HG03064 (cell line): ENCODE measurements at regions not wholly inside any gene's neighbourhood (a gene's known extent, or its start where the extent isn't known, plus 50 kb on each side); places are given as distances from the start of the nearest gene placed in this dataset.

ENCODE experiments used
- ATAC-seq: cut with Tn5 transposase; IDR thresholded peaks from one replicate; pipeline ENCODE4 v1.9.1; 2021; ENCODE audit warnings: low read depth; ENCODE audit not compliant: unreplicated experiment

GRCh38 chr18:72104851-72105250 lies 439.3 kb downstream of the CBLN2 start:
- no peak for ATAC-seq

DNA sequence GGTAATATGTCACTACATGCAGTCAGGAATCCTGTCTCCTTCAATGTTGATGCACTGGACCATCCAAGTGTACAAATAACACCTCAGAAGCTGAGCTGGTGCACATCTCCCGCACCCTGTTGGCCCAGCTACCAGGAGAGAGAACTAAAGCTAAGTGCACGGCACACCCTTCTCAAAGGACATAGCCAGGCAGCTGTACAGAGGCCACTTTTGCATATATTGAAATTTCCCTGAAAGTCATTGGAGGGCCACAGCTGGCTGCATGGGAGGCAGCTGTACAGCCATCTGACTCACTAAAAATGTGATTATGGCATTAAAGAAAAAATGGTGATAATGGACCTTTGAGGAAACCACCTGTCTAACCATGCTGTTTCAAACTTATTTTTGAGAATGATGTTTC lies 441.7 kb downstream of the CBLN2 start:
- ATAC-seq, result no peak

DNA sequence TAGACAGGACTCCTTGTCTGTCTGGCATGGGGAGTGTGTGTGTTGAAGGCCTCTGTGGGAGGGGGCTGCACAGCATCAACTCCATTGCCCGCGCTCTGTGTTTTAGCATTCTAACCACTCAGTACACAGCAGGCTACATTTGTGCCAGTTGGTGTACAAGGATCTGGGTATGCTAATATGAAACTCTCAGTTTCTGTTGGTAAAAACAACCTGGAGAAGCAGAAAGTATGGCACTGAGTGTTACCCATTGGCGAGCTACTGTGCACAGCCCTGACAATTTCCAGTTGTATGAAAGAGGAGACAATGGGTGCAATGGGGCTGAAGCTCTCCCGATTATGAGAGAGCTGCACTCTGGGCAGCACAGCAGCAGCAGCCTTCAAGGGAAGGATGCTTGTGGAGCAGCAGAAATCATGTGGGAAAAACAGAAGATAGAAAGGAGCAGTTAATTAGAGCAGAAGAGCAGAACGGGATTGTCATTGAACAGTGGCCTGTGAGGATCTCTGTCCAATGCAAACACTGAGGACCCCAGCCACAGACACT lies 443.6 kb downstream of the CBLN2 start:
- no peak for ATAC-seq

- no peak for ATAC-seq
These were observed 452.8 kb downstream of the CBLN2 start for GRCh38 chr18:72091369-72091768.

DNA sequence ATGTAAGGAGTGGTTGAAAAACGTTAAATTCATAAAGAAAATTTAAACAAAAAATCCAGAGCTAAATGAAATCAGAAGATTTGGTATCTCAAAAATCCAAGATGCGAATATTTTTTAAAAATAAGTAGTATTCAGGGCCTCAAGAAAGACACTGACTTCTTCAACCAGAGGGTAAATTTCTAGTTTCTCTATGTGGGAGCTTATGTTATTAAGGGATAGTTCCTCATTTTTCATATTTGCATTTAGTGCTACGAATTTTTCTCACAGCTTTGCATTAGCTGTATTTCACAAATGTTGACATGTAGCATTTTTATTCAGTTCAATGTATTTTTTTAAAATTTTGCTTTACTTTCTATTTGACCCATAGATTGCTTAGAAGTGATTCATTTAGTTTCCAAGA lies 454.7 kb downstream of the CBLN2 start:
- ATAC-seq, result no peak

DNA sequence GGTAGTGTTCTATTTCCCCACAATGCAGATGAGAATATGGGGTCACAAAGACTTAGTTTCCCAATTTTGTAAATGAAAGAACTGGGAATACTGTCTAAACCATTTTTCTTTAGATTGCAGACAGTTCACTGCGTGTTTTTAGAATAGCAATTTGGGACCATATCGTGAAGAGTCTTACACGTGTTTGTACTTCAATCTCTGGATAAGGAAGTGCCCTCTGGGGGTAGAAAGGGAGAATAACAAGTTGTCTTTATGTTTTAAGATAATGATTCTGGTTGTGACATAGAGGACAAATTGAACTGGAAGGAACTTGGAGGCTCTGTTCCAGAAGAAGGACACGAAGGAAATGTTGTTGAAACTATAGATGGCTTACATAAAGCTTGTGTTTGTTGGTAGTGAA lies 457.7 kb downstream of the CBLN2 start:
- no peak for ATAC-seq

GRCh38 chr18:72075040-72075439 lies 469.1 kb downstream of the CBLN2 start:
- no peak for ATAC-seq

DNA sequence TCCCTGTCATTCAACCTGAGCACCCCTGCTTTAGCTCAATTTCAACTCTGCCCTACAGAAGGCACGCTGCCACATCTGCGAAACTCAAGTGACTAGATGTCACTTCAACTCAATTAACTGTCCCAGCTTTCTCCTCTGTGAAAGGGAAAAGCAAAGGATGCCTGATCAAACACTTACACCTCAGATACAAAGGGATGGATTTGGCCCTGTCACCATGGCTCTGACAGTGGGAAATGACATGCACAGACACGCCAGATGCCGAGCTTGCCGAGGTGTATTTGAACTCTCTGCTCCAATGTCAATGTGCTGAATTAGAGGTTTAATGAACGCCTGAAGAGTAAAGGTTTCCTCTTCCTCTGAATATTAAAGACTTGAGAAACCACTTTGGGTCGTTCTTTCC lies 481.1 kb downstream of the CBLN2 start:
- no peak for ATAC-seq

DNA sequence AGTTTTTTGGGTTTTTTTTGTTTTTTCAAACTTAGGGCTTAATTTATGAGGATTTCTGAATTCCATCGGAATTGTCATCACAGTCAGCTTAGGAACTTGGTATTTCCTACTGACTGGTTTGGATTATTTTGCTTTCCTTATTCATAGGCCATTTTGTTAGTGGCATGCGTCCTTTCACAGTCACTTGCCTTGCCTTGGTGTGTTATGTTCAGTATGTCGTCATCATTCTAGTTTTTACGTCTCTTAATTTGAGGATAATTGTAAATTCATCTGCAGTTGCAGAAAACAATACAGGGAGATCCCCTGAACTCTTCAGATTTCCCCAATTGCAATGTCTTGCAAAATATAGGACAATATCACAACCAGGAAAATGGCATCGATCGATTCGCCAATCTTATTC lies 485.3 kb downstream of the CBLN2 start:
- ATAC-seq, result no peak

DNA sequence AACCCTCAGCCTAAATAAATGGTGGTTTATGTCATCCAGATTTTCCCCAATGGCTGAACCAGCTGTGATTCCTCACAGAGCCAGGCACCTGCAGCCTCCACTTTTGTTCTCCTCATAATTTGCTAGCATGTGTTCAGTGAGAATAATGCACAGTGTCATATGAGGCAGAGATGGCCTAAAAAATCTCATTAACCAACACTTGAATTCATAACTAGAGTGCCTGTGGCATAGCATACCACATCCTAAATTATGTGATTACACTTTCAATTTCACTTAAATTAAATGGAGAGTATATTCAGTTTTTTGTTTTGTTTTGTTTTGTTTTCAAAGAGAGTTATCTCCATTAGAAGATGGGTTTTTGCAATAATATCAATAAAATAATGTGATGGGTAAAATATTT lies 488.0 kb downstream of the CBLN2 start:
- no peak for ATAC-seq

- no peak for ATAC-seq
These were observed 502.7 kb downstream of the CBLN2 start for GRCh38 chr18:72041313-72042032.

DNA sequence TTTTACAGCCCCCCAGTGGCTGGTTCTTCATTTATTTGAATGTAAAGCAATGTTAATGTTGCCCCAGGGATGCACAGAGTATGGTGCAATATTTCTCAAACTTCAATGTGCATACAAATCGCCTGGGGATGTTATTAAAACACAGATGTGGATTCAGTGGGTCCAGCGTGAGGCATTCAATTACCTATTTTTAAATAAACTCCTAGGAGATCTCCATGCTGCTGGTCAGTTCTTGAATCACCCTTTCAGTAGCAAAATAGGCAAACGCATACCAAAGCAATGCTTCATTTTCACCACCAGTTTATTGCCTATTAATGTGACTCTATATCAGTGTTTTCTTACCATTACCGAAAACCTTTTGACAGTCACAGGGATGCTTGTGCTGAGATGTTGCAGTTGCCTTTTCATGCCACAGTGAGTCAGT lies 530.7 kb downstream of the CBLN2 start:
- ATAC-seq, result no peak

GRCh38 chr18:71998547-71999097 lies 545.5 kb downstream of the CBLN2 start:
- ATAC-seq, result no peak

- no peak for ATAC-seq
These were observed 548.2 kb downstream of the CBLN2 start for GRCh38 chr18:71995904-71996465.

- ATAC-seq, result no peak
These were observed 549.9 kb downstream of the CBLN2 start for GRCh38 chr18:71994273-71994672.

- ATAC-seq, result no peak
These were observed 554.5 kb downstream of the CBLN2 start for GRCh38 chr18:71989616-71990015.

GRCh38 chr18:71986351-71987050 lies 557.6 kb downstream of the CBLN2 start:
- no peak for ATAC-seq

DNA sequence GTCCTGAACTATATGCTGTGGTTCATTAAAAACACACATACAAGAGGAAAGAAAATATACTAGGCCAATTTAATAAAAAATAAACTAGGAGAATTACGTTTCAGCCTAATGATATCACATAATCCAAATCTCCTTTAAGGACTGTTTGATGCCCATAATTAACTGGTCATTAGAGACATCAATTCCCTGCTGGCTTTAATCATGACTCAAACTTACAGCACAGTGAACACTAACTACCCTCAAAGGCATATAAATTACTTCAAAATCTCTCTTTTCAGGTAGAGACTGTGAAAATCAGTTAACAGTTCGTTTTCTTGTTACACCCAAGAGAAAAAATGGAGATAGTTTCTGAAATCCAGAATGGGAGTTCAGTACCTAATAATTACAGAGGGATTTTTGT lies 567.4 kb downstream of the CBLN2 start:
- ATAC-seq, result no peak

DNA sequence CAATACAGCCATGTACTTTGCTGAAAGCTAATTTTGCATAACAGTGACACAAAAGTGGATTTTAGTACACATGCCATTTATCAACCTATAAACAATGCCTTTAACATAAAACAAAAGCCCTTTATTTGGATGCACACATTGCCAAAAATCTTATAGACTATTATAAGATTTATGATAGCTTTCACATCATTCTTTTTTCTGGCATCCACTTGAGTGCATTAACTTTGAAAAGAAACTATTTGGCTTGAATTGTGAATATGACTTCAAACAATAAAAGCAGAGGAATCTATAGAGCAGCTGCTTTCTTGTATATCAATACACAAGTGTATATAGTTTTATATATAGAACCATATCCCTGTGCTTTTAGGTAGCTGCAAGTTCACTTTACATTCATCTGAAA lies 577.4 kb downstream of the CBLN2 start:
- no peak for ATAC-seq

DNA sequence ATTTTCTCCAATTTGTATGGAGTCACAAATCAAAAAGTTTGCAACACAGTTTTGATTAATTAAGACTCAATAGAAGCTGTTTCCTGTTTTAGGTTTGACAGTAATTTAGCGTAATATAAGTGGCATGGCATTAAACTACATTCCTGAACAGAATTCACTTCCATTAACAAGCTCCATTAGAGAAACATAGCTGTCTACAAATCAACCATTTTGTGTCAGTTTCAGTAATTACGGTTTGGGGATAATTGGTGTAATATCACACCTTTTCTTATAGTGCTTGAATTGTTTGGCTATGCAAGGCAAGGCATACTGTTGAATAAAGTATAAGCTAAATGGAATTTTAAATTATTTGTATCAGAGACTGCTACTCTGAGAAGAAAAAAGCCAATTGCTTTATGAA lies 585.5 kb downstream of the CBLN2 start:
- ATAC-seq, result no peak

DNA sequence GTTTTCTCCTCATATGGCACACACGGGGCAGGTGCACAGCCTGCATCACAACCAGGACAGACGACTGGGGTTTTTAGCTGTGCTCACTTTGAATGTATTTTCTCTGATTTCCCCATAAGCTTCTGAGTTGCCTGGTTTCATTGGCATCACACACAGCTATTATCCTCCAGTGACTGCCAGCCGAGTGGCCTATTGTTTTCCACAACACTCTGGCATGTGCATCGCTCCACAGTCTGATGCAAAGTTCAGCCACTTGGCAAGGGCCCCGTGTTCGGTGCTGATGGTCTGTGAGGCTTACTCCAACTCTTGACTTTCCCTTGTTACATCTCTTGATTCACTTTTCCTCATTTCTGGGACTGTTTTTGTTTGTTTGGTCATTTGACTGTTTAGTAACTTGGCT lies 593.1 kb downstream of the CBLN2 start:
- no peak for ATAC-seq
